ENCODE measurements at regions not wholly inside any gene's neighbourhood (a gene's known extent, or its start where the extent isn't known, plus 50 kb on each side); places are given as distances from the start of the nearest gene placed in this dataset.

DNA sequence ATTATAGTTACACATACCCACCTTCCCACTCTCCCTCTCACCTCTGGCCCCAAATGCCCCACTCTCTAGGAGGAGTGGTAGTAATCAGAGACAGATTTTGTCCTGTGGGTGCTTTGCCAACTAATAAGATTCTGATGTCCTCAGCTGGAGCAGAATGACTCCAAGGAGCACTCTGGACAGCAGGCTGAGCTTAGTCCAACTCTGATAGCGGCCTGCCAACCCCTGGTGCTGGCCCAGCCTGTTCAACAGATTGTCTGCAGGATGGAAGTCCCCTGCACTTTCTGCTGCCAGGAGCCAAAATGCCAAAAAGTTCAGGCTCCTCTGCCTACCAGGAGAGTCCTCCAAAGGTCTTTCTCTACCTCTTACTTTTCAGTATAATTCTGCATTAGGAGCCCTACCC lies 160.5 kb upstream of the UMPS start:
- Mint-ChIP-seq H3K27ac (no peak overlapping the region), H3K4me1 (ENCODE audit: unreplicated experiment) (peaks cover 9% of the 10 kb centered on the region), H3K9me3 (no peaks in the 10 kb centered on the region), H3K27me3 (no peaks in the 10 kb centered on the region), H3K4me3 (no peak overlapping the region), H3K36me3 (no peaks in the 10 kb centered on the region)
- DNase-seq (ENCODE audit: extremely low spot score, unreplicated experiment), result no peak
- TF ChIP-seq, protein P1, sequence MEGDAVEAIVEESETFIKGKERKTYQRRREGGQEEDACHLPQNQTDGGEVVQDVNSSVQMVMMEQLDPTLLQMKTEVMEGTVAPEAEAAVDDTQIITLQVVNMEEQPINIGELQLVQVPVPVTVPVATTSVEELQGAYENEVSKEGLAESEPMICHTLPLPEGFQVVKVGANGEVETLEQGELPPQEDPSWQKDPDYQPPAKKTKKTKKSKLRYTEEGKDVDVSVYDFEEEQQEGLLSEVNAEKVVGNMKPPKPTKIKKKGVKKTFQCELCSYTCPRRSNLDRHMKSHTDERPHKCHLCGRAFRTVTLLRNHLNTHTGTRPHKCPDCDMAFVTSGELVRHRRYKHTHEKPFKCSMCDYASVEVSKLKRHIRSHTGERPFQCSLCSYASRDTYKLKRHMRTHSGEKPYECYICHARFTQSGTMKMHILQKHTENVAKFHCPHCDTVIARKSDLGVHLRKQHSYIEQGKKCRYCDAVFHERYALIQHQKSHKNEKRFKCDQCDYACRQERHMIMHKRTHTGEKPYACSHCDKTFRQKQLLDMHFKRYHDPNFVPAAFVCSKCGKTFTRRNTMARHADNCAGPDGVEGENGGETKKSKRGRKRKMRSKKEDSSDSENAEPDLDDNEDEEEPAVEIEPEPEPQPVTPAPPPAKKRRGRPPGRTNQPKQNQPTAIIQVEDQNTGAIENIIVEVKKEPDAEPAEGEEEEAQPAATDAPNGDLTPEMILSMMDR (conservative IDR thresholded peaks at IDR 0.05), result no peak

DNA sequence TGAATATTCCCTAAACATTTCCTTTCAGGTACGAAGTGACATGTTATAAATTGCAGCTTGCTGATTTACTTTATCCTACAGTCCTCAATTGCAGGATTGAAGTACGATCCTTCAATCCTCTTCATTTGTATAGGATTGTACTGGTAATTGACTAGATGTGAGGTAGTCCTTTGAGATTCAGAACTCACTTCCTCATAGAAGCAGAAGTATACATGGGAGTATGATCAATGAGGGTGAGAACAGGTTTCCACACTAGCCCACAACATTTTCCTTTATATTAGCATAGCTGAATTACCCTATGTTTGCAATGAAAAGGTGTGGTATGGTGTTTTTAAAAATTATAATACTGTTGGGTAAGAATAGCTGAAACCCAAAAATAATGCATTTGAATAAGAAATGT lies 160.0 kb upstream of the UMPS start:
- H3K27ac Mint-ChIP-seq, result no peak overlapping the region
- H3K9me3 Mint-ChIP-seq, result no peaks in the 10 kb centered on the region
- H3K27me3 Mint-ChIP-seq, result no peaks in the 10 kb centered on the region
- no peak overlapping the region for H3K4me3 Mint-ChIP-seq
- no peak for DNase-seq (ENCODE audit: extremely low spot score, unreplicated experiment)
- H3K4me1 Mint-ChIP-seq (ENCODE audit: unreplicated experiment), result peaks cover 9% of the 10 kb centered on the region
- H3K36me3 Mint-ChIP-seq, result no peaks in the 10 kb centered on the region
- TF ChIP-seq, protein P1 (conservative IDR thresholded peaks at IDR 0.05), result no peak

DNA sequence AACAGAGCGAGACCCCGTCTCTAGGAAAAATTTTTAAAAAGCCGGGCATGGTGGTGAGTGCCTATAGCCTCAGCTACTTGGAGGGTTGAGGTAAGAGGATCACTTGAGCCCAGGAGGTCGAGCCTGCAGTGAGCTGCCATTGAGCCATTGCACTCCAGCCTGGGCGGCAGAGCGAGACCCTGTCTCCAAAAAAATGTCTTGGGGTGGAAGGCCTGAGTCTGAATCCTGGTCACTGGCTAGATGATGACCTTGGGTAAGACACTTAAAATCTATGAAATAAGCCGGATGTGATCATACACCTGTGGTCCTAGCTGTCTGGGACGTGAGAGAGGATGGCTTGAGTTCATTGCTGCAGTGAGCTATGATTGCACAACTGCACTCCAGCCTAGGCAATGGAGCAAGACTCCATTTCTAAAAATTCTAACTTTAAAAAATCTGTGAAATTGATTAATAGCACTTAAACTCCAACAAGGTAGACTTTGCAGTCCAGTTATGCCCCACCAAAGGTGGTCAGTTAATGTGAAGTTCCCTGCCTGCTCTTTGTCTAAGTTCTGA lies 157.3 kb upstream of the UMPS start:
- no peaks in the 10 kb centered on the region for H3K27me3 Mint-ChIP-seq
- H3K4me3 Mint-ChIP-seq, result no peak overlapping the region
- TF ChIP-seq, protein P1 (conservative IDR thresholded peaks at IDR 0.05), result no peak
- H3K4me1 Mint-ChIP-seq (ENCODE audit: unreplicated experiment), result peaks cover 8% of the 10 kb centered on the region
- DNase-seq (ENCODE audit: extremely low spot score, unreplicated experiment), result no peak
- H3K9me3 Mint-ChIP-seq, result no peaks in the 10 kb centered on the region
- peaks cover 5% of the 10 kb centered on the region for H3K36me3 Mint-ChIP-seq
- H3K27ac Mint-ChIP-seq, result no peak overlapping the region

DNA sequence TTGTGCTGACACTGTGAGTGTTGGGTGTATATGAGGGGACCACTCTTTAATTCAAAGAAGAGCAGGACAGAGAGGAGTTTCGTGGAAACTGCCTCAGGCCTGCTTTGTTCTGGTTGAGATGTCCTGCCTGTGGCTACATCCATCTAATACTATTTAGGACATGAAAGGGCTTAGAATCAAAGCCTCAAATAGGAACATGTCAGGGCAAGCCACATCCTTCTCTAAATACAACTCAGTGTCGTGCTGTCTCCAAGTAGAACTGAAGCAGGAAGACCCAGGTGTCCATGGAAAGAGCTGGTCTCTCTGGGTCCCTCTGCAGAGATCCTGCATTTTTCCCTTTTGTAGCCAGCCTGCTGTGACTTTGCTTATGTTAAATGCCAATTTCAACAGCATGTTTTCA lies 156.2 kb upstream of the UMPS start:
- DNase-seq (ENCODE audit: extremely low spot score, unreplicated experiment), result no peak
- Mint-ChIP-seq H3K9me3 (no peaks in the 10 kb centered on the region), H3K27me3 (no peaks in the 10 kb centered on the region), H3K4me3 (no peak overlapping the region), H3K27ac (no peak overlapping the region), H3K4me1 (ENCODE audit: unreplicated experiment) (peaks cover 8% of the 10 kb centered on the region), H3K36me3 (peaks cover 5% of the 10 kb centered on the region)
- TF ChIP-seq, protein P1 (conservative IDR thresholded peaks at IDR 0.05), result no peak

DNA sequence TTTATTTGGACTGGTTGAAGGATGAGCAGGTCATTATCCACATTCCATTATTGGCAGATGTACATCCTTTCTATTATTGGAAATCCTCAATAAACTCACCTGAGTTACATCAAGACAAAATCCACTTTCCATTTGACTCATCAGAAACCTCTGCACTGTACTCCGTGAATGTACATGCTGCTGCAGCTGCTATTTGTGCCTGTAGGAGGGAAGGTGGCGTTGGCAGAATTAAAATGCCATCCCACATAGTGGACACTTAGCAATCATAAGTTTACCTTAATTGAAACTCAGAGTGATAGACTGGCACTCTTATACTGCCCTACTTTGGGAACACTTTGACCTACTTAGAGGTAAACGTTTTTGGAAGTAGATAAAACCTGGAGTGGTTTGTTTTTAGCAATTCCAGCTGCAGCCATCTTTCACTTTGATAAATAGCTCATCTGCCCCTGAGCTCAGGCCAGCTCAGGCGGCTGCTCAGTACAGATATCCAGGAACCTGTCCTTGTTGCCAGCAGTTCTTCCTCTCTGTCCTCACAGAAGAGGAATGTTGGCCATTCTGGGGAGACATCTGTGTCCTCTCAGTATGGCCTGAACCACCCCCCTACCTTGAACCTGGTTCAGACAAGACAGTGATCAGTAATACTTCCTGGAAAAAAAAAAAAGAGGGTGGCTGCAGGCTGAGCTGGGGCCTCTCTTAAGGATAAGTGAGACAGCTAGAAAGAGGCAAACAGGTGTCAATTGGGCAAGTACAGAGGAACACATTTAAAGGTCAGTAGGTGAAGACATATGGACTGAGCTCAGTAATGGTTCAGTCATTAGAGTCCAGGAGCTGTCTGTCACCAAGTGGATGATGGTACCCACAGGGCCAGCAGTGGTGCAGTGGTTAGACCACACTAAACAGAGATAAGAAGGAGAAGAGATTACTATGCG lies 153.4 kb upstream of the UMPS start:
- peaks cover 5% of the 10 kb centered on the region for H3K36me3 Mint-ChIP-seq
- no peak overlapping the region for H3K27ac Mint-ChIP-seq
- no peak for DNase-seq (ENCODE audit: extremely low spot score, unreplicated experiment)
- no peaks in the 10 kb centered on the region for H3K9me3 Mint-ChIP-seq
- peaks cover 8% of the 10 kb centered on the region for H3K4me1 Mint-ChIP-seq (ENCODE audit: unreplicated experiment)
- TF ChIP-seq, protein P1 (conservative IDR thresholded peaks at IDR 0.05), result peak; percentile 20
- no peak overlapping the region for H3K4me3 Mint-ChIP-seq
- no peaks in the 10 kb centered on the region for H3K27me3 Mint-ChIP-seq
